Mammary epithelial cell (primary cell): ENCODE measurements at regions not wholly inside any gene's neighbourhood (a gene's known extent, or its start where the extent isn't known, plus 50 kb on each side); places are given as distances from the start of the nearest gene placed in this dataset.

Source experiments
- EZH2 ChIP-seq: IDR thresholded peaks from 2 replicates; pipeline ENCODE4 v1.6.1; 2012; ENCODE audit warnings: low read length, inconsistent platforms, borderline replicate concordance
- TF ChIP-seq, protein P1 (sequence below), 2 donors: IDR thresholded peaks in 1 of 2; conservative IDR thresholded peaks in 1 of 2; 2 replicates each; pipeline ENCODE4 v1.5.1; 2011 to 2012; ENCODE audit warnings: inconsistent platforms in 2 of 2, low read length in 2 of 2, mild to moderate bottlenecking in 2 of 2, control low read depth in 1 of 2, low read depth in 1 of 2; ENCODE audit not compliant: insufficient read depth in 1 of 2; ENCODE audit errors: extremely low read depth in 1 of 2

DNA sequence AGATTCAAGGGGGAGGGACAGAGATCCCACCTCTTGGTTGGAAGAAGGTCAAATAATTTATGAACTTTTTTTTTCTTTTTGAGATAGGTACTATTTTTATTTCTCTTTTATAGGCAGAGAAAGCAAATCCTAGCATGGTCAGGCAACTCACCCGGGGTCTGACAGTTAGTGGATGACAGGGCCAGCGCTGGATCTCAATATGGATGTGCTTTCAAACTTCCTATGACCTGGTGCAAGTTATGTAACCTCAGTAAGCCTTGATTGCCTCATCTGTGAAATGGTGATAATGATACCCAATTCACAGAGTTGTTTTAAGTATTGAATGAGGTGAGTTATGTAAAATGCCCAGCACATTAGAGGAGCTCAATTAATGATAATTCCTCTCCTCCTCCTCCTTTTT lies 86.8 kb upstream of the MEF2A start:
- TF ChIP-seq, protein P1, sequence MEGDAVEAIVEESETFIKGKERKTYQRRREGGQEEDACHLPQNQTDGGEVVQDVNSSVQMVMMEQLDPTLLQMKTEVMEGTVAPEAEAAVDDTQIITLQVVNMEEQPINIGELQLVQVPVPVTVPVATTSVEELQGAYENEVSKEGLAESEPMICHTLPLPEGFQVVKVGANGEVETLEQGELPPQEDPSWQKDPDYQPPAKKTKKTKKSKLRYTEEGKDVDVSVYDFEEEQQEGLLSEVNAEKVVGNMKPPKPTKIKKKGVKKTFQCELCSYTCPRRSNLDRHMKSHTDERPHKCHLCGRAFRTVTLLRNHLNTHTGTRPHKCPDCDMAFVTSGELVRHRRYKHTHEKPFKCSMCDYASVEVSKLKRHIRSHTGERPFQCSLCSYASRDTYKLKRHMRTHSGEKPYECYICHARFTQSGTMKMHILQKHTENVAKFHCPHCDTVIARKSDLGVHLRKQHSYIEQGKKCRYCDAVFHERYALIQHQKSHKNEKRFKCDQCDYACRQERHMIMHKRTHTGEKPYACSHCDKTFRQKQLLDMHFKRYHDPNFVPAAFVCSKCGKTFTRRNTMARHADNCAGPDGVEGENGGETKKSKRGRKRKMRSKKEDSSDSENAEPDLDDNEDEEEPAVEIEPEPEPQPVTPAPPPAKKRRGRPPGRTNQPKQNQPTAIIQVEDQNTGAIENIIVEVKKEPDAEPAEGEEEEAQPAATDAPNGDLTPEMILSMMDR (conservative IDR thresholded peaks at IDR 0.05 in 1 of 2, IDR thresholded peaks at IDR 0.05 in 1 of 2; ENCODE audit: extremely low read depth in 1 of 2, insufficient read depth in 1 of 2, low read depth in 1 of 2, low read length in 2 of 2), result no peak
- TF ChIP-seq EZH2, result no peak
